Upper lobe of right lung (tissue), 1 donor: ENCODE measurements at regions not wholly inside any gene's neighbourhood (a gene's known extent, or its start where the extent isn't known, plus 50 kb on each side); places are given as distances from the start of the nearest gene placed in this dataset.

Experiments
- ATAC-seq: fragments of 200-7000 bp; cut with Tn5 transposase; one replicate; pipeline ENCODE4 v1.9.1; 2020; ENCODE audit warnings: mild to moderate bottlenecking, moderate library complexity
- DNase-seq: peaks from one replicate; pipeline ENCODE4 v3.0.0-alpha.2; 2020
- H3K27ac ChIP-seq: fragments of 200-600 bp; one replicate; pipeline ENCODE4 v1.8.0; 2022
- H3K27me3 ChIP-seq: fragments of 200-600 bp; one replicate; pipeline ENCODE4 v1.8.0; 2022; ENCODE audit warnings: mild to moderate bottlenecking
- H3K36me3 ChIP-seq: fragments of 200-600 bp; one replicate; pipeline ENCODE4 v1.8.0; 2022
- H3K4me1 ChIP-seq: fragments of 200-600 bp; one replicate; pipeline ENCODE4 v1.8.0; 2022
- H3K4me3 ChIP-seq: fragments of 200-600 bp; one replicate; pipeline ENCODE4 v1.8.0; 2022; ENCODE audit warnings: mild to moderate bottlenecking
- H3K9me3 ChIP-seq: fragments of 200-600 bp; one replicate; pipeline ENCODE4 v1.8.0; 2022
- intact Hi-C: fragments of 100-400 bp; cut with DNase I; formaldehyde crosslinking; loops from one replicate; pipeline ENCODE4 v1.11.0; 2022
- TF ChIP-seq, protein P1 (sequence below): fragments of 200-600 bp; IDR thresholded peaks from one replicate; pipeline ENCODE4 v1.8.0; 2022; ENCODE audit warnings: antibody characterized with exemption
- donor health status: DM: no; HTN: yes; CAD: no; lungs with severe emphysema.

DNA sequence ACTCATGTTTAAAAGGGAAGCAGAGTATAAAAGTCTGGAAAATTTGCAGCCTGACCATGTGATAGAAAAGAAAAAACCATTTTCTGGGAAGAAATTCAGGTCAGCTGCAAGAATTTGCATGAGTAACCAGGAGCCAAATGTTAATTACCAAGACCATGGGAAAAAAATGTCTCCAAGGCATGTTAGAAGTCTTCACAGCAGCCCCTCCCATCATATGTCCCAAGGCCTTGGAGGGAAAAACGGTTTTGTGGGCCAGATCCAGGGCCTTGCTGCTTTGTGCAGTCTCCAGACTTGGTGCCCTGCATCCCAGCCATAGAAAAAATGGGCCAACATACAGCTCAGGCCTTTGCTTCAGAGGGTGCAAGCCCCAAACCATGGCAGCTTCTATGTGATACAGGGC is 1019.6 kb upstream of the SORCS1 start:
- ATAC-seq (no peak), DNase-seq (no peak)
- Histone ChIP-seq H3K9me3 (no peaks in the 10 kb centered on the region), H3K27ac (no peak overlapping the region), H3K36me3 (no peaks in the 10 kb centered on the region), H3K4me1 (no peaks in the 10 kb centered on the region), H3K4me3 (no peak overlapping the region), H3K27me3 (no peaks in the 10 kb centered on the region)
- TF ChIP-seq, protein P1, sequence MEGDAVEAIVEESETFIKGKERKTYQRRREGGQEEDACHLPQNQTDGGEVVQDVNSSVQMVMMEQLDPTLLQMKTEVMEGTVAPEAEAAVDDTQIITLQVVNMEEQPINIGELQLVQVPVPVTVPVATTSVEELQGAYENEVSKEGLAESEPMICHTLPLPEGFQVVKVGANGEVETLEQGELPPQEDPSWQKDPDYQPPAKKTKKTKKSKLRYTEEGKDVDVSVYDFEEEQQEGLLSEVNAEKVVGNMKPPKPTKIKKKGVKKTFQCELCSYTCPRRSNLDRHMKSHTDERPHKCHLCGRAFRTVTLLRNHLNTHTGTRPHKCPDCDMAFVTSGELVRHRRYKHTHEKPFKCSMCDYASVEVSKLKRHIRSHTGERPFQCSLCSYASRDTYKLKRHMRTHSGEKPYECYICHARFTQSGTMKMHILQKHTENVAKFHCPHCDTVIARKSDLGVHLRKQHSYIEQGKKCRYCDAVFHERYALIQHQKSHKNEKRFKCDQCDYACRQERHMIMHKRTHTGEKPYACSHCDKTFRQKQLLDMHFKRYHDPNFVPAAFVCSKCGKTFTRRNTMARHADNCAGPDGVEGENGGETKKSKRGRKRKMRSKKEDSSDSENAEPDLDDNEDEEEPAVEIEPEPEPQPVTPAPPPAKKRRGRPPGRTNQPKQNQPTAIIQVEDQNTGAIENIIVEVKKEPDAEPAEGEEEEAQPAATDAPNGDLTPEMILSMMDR = no peak
- intact Hi-C loops = no loop called here

DNA sequence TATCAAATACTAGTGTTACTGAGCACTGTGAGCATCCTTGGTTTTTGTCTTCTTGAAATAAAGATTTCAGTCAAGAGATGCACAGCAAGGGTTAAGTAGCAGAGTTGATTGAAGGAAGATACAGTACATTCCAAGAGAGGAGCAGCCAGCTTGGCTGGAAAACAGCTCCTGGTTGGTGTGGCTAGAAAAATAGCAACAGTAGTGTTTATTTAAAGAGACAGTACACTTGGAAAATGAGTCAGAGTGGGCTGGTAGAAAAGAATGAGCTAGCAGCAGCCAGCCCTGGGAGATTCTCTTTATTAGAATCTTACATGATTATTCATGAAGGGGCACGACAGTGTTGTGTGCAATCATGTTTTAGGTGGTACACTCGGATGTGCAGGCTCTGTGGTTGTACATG is 1016.4 kb upstream of the SORCS1 start:
- Histone ChIP-seq H3K4me3 (no peak overlapping the region), H3K27ac (no peak overlapping the region), H3K4me1 (no peaks in the 10 kb centered on the region), H3K27me3 (no peaks in the 10 kb centered on the region), H3K9me3 (no peaks in the 10 kb centered on the region), H3K36me3 (no peaks in the 10 kb centered on the region)
- TF ChIP-seq, protein P1 = no peak
- DNase-seq (no peak), ATAC-seq (no peak)
- intact Hi-C loops = no loop called here

DNA sequence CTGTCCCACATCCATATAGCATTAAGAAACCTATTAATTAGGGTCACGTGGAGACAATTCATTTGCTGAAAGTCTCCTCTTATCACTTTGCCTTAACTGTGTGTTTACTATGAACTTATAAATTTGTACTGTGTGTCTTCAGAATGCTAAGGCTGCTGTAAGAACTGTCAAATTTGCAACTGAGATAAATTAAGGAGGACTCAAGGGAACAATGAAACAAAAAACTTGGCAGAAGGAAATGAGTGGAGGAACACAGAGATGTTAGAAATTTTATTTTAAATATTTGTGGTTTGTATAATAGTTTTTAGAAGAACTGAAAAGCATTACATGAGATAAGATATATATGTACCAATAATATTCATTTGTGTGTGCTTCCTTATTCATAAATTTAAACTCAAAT is 1005.3 kb upstream of the SORCS1 start:
- Histone ChIP-seq H3K9me3 (no peaks in the 10 kb centered on the region), H3K27me3 (no peaks in the 10 kb centered on the region), H3K4me3 (no peak overlapping the region), H3K4me1 (no peaks in the 10 kb centered on the region), H3K27ac (no peak overlapping the region), H3K36me3 (no peaks in the 10 kb centered on the region)
- ATAC-seq = no peak
- DNase-seq = no peak
- TF ChIP-seq, protein P1 = no peak
- intact Hi-C loops = no loop called here

DNA sequence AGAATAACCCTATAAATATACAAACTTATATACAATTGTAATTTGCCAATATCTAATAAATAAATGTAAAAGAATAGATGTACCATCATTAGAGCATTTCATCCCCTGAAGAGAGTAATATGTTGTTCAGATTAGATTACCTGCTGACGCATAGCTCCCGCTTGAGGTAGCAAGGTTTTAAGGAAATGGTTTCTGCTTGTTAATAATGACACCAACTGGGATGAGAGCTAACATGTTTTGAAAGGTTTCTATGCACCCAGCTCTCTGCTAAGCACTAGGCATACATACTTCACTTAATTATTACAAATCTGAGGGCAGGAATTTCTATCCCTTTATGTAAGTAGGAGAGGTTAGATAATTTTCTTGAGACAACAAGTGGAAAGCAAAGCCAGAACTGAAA is 1003.3 kb upstream of the SORCS1 start:
- H3K4me3 ChIP-seq = no peak overlapping the region
- no peaks in the 10 kb centered on the region for H3K27me3 ChIP-seq
- no peaks in the 10 kb centered on the region for H3K36me3 ChIP-seq
- no peak for DNase-seq
- no peaks in the 10 kb centered on the region for H3K4me1 ChIP-seq
- TF ChIP-seq, protein P1 = no peak
- intact Hi-C loops = no loop called here
- H3K27ac ChIP-seq = no peak overlapping the region
- H3K9me3 ChIP-seq = no peaks in the 10 kb centered on the region
- ATAC-seq = no peak

DNA sequence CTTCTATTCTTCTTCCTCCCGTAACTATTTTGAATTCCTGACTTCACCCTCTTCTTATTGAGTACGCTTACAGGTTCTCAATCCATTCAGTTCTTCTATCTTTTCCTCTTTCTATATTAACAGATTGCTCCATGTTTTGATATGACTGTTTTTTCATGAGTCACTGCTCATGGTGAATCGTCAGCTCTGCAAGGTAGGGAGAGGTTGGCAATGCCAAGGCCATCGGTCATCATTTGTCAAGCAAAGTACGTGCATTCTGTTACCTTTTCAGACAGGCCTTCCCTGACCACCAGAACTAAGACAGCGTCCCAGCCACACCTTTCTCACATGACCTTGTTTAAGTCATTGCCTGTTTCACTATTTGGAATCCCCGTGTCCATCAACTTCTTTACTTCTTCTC is 1001.9 kb upstream of the SORCS1 start:
- no peak for ATAC-seq
- H3K36me3 ChIP-seq = no peaks in the 10 kb centered on the region
- DNase-seq = no peak
- no peaks in the 10 kb centered on the region for H3K4me1 ChIP-seq
- intact Hi-C loops = no loop called here
- H3K9me3 ChIP-seq = no peaks in the 10 kb centered on the region
- TF ChIP-seq, protein P1 = no peak
- H3K27ac ChIP-seq = no peak overlapping the region
- no peak overlapping the region for H3K4me3 ChIP-seq
- no peaks in the 10 kb centered on the region for H3K27me3 ChIP-seq

DNA sequence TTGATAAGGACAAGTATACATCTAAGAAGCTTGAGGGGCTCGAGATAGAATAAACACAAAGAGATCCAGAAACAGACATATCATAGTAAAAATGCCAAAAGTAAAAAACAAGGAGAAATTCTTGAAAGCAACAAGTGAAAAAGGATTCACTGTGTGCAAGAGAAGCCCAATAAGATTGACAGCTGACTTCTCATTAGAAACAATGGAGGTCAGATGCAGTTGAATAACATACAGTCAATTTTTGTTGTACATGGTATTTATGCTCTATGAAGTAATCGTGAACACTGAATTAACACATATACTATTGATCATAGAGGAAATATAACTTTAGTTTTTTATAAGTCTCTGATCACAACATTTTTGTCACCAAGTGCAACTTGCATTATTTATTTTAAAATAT is 982.8 kb upstream of the SORCS1 start:
- no peak for ATAC-seq
- Histone ChIP-seq H3K36me3 (no peaks in the 10 kb centered on the region), H3K9me3 (no peaks in the 10 kb centered on the region), H3K27ac (no peak overlapping the region), H3K4me1 (no peaks in the 10 kb centered on the region), H3K27me3 (no peaks in the 10 kb centered on the region), H3K4me3 (no peak overlapping the region)
- TF ChIP-seq, protein P1 = no peak
- no peak for DNase-seq
- intact Hi-C loops = no loop called here
